ENCODE measurements at regions not wholly inside any gene's neighbourhood (a gene's known extent, or its start where the extent isn't known, plus 50 kb on each side); places are given as distances from the start of the nearest gene placed in this dataset.

- no peak for TF ChIP-seq POLR2A (IDR thresholded peaks at IDR 0.05)
- TF ChIP-seq CTCF (IDR thresholded peaks at IDR 0.05) = no peak
These were observed 160.4 kb upstream of the MPDZ start for GRCh38 chr9:13439685-13440476.

Data from sigmoid colon (tissue), 3 donors.